ENCODE measurements at regions not wholly inside any gene's neighbourhood (a gene's known extent, or its start where the extent isn't known, plus 50 kb on each side); places are given as distances from the start of the nearest gene placed in this dataset.

- TF ChIP-seq, protein P1, sequence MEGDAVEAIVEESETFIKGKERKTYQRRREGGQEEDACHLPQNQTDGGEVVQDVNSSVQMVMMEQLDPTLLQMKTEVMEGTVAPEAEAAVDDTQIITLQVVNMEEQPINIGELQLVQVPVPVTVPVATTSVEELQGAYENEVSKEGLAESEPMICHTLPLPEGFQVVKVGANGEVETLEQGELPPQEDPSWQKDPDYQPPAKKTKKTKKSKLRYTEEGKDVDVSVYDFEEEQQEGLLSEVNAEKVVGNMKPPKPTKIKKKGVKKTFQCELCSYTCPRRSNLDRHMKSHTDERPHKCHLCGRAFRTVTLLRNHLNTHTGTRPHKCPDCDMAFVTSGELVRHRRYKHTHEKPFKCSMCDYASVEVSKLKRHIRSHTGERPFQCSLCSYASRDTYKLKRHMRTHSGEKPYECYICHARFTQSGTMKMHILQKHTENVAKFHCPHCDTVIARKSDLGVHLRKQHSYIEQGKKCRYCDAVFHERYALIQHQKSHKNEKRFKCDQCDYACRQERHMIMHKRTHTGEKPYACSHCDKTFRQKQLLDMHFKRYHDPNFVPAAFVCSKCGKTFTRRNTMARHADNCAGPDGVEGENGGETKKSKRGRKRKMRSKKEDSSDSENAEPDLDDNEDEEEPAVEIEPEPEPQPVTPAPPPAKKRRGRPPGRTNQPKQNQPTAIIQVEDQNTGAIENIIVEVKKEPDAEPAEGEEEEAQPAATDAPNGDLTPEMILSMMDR (IDR thresholded peaks at IDR 0.05; ENCODE audit: insufficient read depth, low read depth, low read length, missing control alignments): no peak
- no peak overlapping the region for H3K4me3 ChIP-seq (ENCODE audit: low read length)
- DNase-seq (ENCODE audit: low read depth): no peak
Observed at GRCh38 chr2:223652902-223653301, 50.7 kb upstream of the SCG2 start.

DNA sequence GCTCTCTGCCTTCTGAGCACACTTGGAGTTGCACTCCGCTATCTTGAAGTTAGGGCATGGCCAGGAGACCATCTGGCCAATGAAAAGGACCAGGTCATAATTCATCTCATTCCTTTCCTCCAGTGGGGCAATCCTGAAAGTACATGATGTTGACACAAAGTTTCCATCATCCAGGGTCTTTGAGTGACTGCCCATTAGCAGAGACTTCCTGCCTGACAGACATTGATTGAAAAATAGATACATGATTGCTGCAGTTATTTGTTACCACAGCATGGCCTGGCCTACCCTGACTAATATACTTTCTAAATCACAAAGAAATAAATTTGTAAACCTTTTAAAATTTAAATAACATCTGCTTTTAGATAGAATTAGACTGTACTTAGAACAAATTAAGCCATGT lies 50.0 kb upstream of the SCG2 start:
- DNase-seq (ENCODE audit: low read depth): no peak
- no peak overlapping the region for H3K4me3 ChIP-seq (ENCODE audit: low read length)
- TF ChIP-seq, protein P1 (IDR thresholded peaks at IDR 0.05; ENCODE audit: insufficient read depth, low read depth, low read length, missing control alignments): no peak

All from epithelial cell of esophagus (primary cell).